Heart left ventricle (tissue), 13 donors: ENCODE measurements at regions not wholly inside any gene's neighbourhood (a gene's known extent, or its start where the extent isn't known, plus 50 kb on each side); places are given as distances from the start of the nearest gene placed in this dataset.
"Not testable (repeated sequence)": the region's sequence is repeated elsewhere in the genome, so short reads cannot be mapped to it uniquely, and the experiment has no call there.

Experiments used
- CTCF ChIP-seq, 12 donors: fragments of 200-600 bp; sonication (generic) in 4 of 12; IDR thresholded peaks; one replicate each; pipeline versions ENCODE4 v1.5.0 to v1.8.0; 2018 to 2022; ENCODE audit warnings: antibody characterized with exemption in 12 of 12, mild to moderate bottlenecking in 5 of 12
- POLR2A ChIP-seq, 2 donors: fragments of 450-650 bp; IDR thresholded peaks; one replicate each; pipeline ENCODE4 v1.6.1; 2017; ENCODE audit warnings: antibody characterized with exemption in 2 of 2, mild to moderate bottlenecking in 2 of 2, moderate library complexity in 2 of 2
- donor health status: ischemic (EF 13 %, LVEDD 7.1; RV severe dilation, severe dysfunction).
- donor health status: DM: no; HTN: yes; CAD: no.
- donor health status: DM: no; HTN: no; CAD: no.
- donor health status: ischemic (EF 25% LVEDD 6.9; RV normal size, moderate dysfunction).
- donor health status: ischemic (EF 25% LVEDD 5.7; RV mildly dilated, moderate dysfunction).
- donor health status: ischemic (EF 35%, LVEDD 5.7; RV mildly dilated, moderate dysfunction).
- donor health status: nonischemic (EF 11% LVEDD 7.7; RV severe dilation, severe dysfunction).
- donor health status: DM: yes; HTN: yes; CAD: no.
- donor health status: PGD.
- donor health status: ischemic (EF 29% LVEDD 5.4; RV normal size, mild dysfunction).
- donor health status: nonischemic (EF 23%, LVEDD 6.1; RV moderate dilation, normal function).

GRCh38 chr7:131059401-131059800, 268.3 kb upstream of the MKLN1 start:
- not testable (repeated sequence) for TF ChIP-seq CTCF, POLR2A (IDR thresholded peaks at IDR 0.05)
